GM12878 (cell line): ENCODE measurements at regions not wholly inside any gene's neighbourhood (a gene's known extent, or its start where the extent isn't known, plus 50 kb on each side); places are given as distances from the start of the nearest gene placed in this dataset.

Source experiments
- ATAC-seq: fragments of 200-7000 bp; cut with Tn5 transposase; 3 replicates; pipeline ENCODE4 v1.9.1; 2020; ENCODE audit warnings: mild to moderate bottlenecking, moderate library complexity
- BruUV-seq: library from RNA; stranded (reverse); fragments of 400-500 nt; replicated peaks from 2 replicates; lab custom pipeline; 2021; lab: Mats Ljungman, UMichigan
- CTCF ChIA-PET: fragments of 300-600 bp; sonication (Branson Sonifier 250); formaldehyde crosslinking; extraction: SDS; loops from one replicate; lab custom pipeline; 2021; ENCODE audit warnings: inconsistent platforms; lab: Yijun Ruan, JAX
- POLR2A ChIA-PET: fragments of 350-600 bp; formaldehyde crosslinking; extraction: SDS; loops from one replicate; lab custom pipeline; 2021; ENCODE audit warnings: inconsistent platforms; lab: Charles Lee
- RAD21 ChIA-PET: fragments of 300-600 bp; sonication (Branson Sonifier 250); formaldehyde crosslinking; loops from one replicate; lab custom pipeline; 2023; ENCODE audit warnings: antibody characterized with exemption; ENCODE audit not compliant: unreplicated experiment; lab: Charles Lee
- SMC1A ChIA-PET: fragments of 300-600 bp; sonication (Branson Sonifier 250); formaldehyde crosslinking; loops from one replicate; lab custom pipeline; 2023; ENCODE audit not compliant: unreplicated experiment, uncharacterized antibody; lab: Charles Lee
- DNase-seq: peaks from one replicate; pipeline ENCODE4 v3.0.0-alpha.2; 2011; ENCODE audit warnings: low read depth, low spot score
- FAIRE-seq: peaks from 3 replicates; lab custom pipeline; 2011; peaks lifted over from hg19 to GRCh38; lab: Jason Lieb, UNC
- H2AFZ ChIP-seq: 2 replicates; pipeline ENCODE4 v1.6.0; 2011; ENCODE audit warnings: low read depth, low read length, control low read depth; ENCODE audit not compliant: control insufficient read depth
- H3K27ac ChIP-seq: 2 replicates; pipeline ENCODE4 v1.5.1; 2011; ENCODE audit warnings: control low read depth; ENCODE audit not compliant: control insufficient read depth, insufficient read depth
- H3K27me3 ChIP-seq, 2 experiments: replicated peaks in 1 of 2; 2 replicates each; pipeline versions ENCODE4 v1.6.0 to v1.6.1; 2011; ENCODE audit warnings: low read length in 1 of 2; ENCODE audit not compliant: control insufficient read depth in 2 of 2, insufficient read depth in 2 of 2
- H3K36me3 ChIP-seq, 2 experiments: 2 replicates each; pipeline ENCODE4 v1.5.1; 2011; ENCODE audit warnings: low read length in 1 of 2; ENCODE audit not compliant: control insufficient read depth in 2 of 2, insufficient read depth in 2 of 2
- H3K4me1 ChIP-seq: 2 replicates; pipeline ENCODE4 v1.6.1; 2011; ENCODE audit warnings: mild to moderate bottlenecking, low read length, moderate library complexity, mixed read lengths; ENCODE audit not compliant: control insufficient read depth, insufficient read depth
- H3K4me2 ChIP-seq: 2 replicates; pipeline ENCODE4 v1.6.0; 2011; ENCODE audit warnings: control low read depth; ENCODE audit not compliant: control insufficient read depth, insufficient read depth
- H3K4me3 ChIP-seq: fragments of 200-600 bp; sonication (generic); 2 replicates; pipeline ENCODE4 v1.5.1; 2016
- H3K79me2 ChIP-seq: 2 replicates; pipeline ENCODE4 v1.6.0; 2011; ENCODE audit warnings: low read length; ENCODE audit not compliant: control insufficient read depth, insufficient read depth
- H3K9ac ChIP-seq: 2 replicates; pipeline ENCODE4 v1.8.0; 2011; ENCODE audit warnings: low read length, control low read depth, mixed read lengths; ENCODE audit not compliant: control insufficient read depth, insufficient read depth
- H3K9me3 ChIP-seq: replicated peaks from 3 replicates; pipeline ENCODE4 v1.5.1; 2011; ENCODE audit warnings: mild to moderate bottlenecking, low read length; ENCODE audit not compliant: control insufficient read depth, insufficient read depth
- H4K20me1 ChIP-seq: 2 replicates; pipeline ENCODE4 v1.6.0; 2011; ENCODE audit not compliant: control insufficient read depth, insufficient read depth
- EGR1 ChIP-seq, 2 experiments: IDR thresholded peaks; 1 replicate in 1 of 2; 2 replicates in 1 of 2; pipeline ENCODE4 v1.6.1; 2011 to 2012; ENCODE audit warnings: low read depth in 2 of 2, low read length in 2 of 2, borderline replicate concordance in 1 of 2, mild to moderate bottlenecking in 1 of 2, moderate library complexity in 1 of 2
- HDGF ChIP-seq: fragments of 450-650 bp; IDR thresholded peaks from 2 replicates; pipeline ENCODE4 v1.6.1; 2016; ENCODE audit warnings: antibody characterized with exemption
- HSF1 ChIP-seq: fragments of 150-350 bp; IDR thresholded peaks from 2 replicates; pipeline ENCODE4 v1.6.1; 2014; ENCODE audit warnings: mild to moderate bottlenecking, low read depth, low read length
- KLF5 ChIP-seq: fragments of 450-650 bp; IDR thresholded peaks from 2 replicates; pipeline ENCODE4 v1.6.1; 2014; ENCODE audit warnings: mild to moderate bottlenecking; ENCODE audit not compliant: partially characterized antibody
- MTA2 ChIP-seq: fragments of 450-650 bp; IDR thresholded peaks from 2 replicates; pipeline ENCODE4 v1.6.1; 2016; ENCODE audit warnings: low read depth, mild to moderate bottlenecking, moderate library complexity
- NFXL1 ChIP-seq: fragments of 450-650 bp; IDR thresholded peaks from 2 replicates; pipeline ENCODE4 v1.6.1; 2017; ENCODE audit warnings: antibody characterized with exemption, mild to moderate bottlenecking, borderline replicate concordance
- NR2C1 ChIP-seq: fragments of 450-650 bp; IDR thresholded peaks from 2 replicates; pipeline ENCODE4 v1.6.1; 2017; ENCODE audit warnings: antibody characterized with exemption, mild to moderate bottlenecking, moderate library complexity
- NR2F1 ChIP-seq: fragments of 450-650 bp; conservative IDR thresholded peaks from 2 replicates; pipeline ENCODE4 v1.6.1; 2017; ENCODE audit warnings: mild to moderate bottlenecking
- REST ChIP-seq: IDR thresholded peaks from 2 replicates; pipeline ENCODE4 v1.6.1; 2012; ENCODE audit warnings: mild to moderate bottlenecking, low read depth, low read length
- SIN3A ChIP-seq: IDR thresholded peaks from 2 replicates; pipeline ENCODE4 v1.6.1; 2012; ENCODE audit warnings: low read depth, low read length, improper control_type of control experiment
- YBX1 ChIP-seq: fragments of 450-650 bp; IDR thresholded peaks from 2 replicates; pipeline ENCODE4 v1.6.1; 2016; ENCODE audit warnings: antibody characterized with exemption
- ZNF274 ChIP-seq: IDR thresholded peaks from one replicate; pipeline ENCODE4 v1.8.0; 2011; ENCODE audit not compliant: insufficient read length, insufficient read depth
- ZNF384 ChIP-seq: IDR thresholded peaks from 2 replicates; pipeline ENCODE4 v1.6.1; 2012; ENCODE audit warnings: low read depth, mild to moderate bottlenecking, low read length, improper control_type of control experiment, borderline replicate concordance
- WGBS: methylation state at CpG from one replicate; pipeline ENCODE4 v1.1.6; 2016; ENCODE audit warnings: low lambda C conversion rate; ENCODE audit not compliant: insufficient replicate concordance, insufficient coverage; ENCODE audit errors: missing lambda C conversion rate; 5-methylcytosine and 5-hydroxymethylcytosine counted together
- in situ Hi-C: fragments of 300-500 bp; cut with MboI; formaldehyde crosslinking; loops from 9 replicates; pipeline ENCODE4 v1.14.3; 2018; ENCODE audit warnings: mixed read lengths
- intact Hi-C: fragments of 100-400 bp; cut with micrococcal nuclease; formaldehyde crosslinking; loops from one replicate; pipeline ENCODE4 v1.14.2; 2022; ENCODE audit not compliant: unreplicated experiment

DNA sequence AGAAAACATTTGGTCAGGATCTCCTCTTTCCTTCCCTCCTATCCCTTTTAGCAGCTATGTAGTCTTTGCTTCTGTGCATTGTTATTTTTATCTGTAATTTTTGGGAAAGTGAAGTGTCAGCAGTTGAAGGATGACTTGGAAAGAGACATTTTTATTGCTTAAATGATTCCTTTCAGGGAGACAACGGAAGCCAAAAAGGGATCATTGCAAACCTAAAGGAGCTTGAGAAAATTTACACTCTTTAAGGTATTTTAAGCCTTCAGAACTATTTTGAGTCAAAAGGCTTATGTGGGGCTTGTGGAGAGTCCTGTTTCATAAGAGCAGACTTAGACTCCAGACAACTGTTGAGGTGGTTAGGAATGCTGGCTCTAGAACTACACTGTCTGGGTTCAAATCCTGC is 281.6 kb downstream of the KIF4B start:
- ChIA-PET POLR2A (no interaction called here), CTCF (interaction anchor here (0.6 to 1.2 kb wide), 2 partner anchors 156 to 1342 kb away, joined by 3 read pairs; no protein-coding TSS in a partner anchor), SMC1A (no interaction called here), RAD21 (no interaction called here)
- no peaks in the 10 kb centered on the region for H3K4me1 ChIP-seq
- H3K4me2 ChIP-seq, result no peak overlapping the region
- H3K9ac ChIP-seq, result no peak overlapping the region
- no peak overlapping the region for H3K27ac ChIP-seq
- intact Hi-C loops, result no loop called here
- no peaks in the 10 kb centered on the region for H3K9me3 ChIP-seq
- FAIRE-seq (no peak), DNase-seq (no peak), ATAC-seq (no peak)
- H3K36me3 ChIP-seq, result no peaks in the 10 kb centered on the region
- BruUV-seq, result no TSS peak
- H3K27me3 ChIP-seq, result no peaks in the 10 kb centered on the region
- no peak for TF ChIP-seq HSF1
- no peak for TF ChIP-seq YBX1
- no peak for TF ChIP-seq HDGF
- TF ChIP-seq EGR1 (IDR thresholded peaks at IDR 0.05; ENCODE audit: borderline replicate concordance in 1 of 2, low read depth in 2 of 2, low read length in 2 of 2), result no peak
- TF ChIP-seq ZNF274, result no peak
- no peak for TF ChIP-seq NR2F1
- TF ChIP-seq ZNF384, result no peak
- TF ChIP-seq NR2C1, result no peak
- no peak for TF ChIP-seq SIN3A
- TF ChIP-seq KLF5, result no peak
- TF ChIP-seq MTA2, result no peak
- TF ChIP-seq REST, result no peak
- no peak for TF ChIP-seq NFXL1
- H4K20me1 ChIP-seq, result no peaks in the 10 kb centered on the region
- no peak overlapping the region for H3K4me3 ChIP-seq
- H2AFZ ChIP-seq, result no peak overlapping the region
- WGBS, result 4% methylated on average over 1 of the region's 1 CpG
- no peaks in the 10 kb centered on the region for H3K79me2 ChIP-seq
- in situ Hi-C loops, result no loop called here
